Neural crest cell (in vitro differentiated cells): ENCODE measurements at regions not wholly inside any gene's neighbourhood (a gene's known extent, or its start where the extent isn't known, plus 50 kb on each side); places are given as distances from the start of the nearest gene placed in this dataset.

Experiments
- DNase-seq: peaks from one replicate; pipeline ENCODE4 v3.0.0; 2021; ENCODE audit warnings: low read depth, mixed read lengths, low spot score
- H3K27ac Mint-ChIP-seq: one replicate; pipeline ENCODE4 v1.8.0; 2021; ENCODE audit warnings: mild to moderate bottlenecking, mixed read lengths; ENCODE audit not compliant: unreplicated experiment
- H3K27me3 Mint-ChIP-seq: 2 replicates; pipeline ENCODE4 v1.8.0; 2021; ENCODE audit warnings: low read depth, mild to moderate bottlenecking, mixed read lengths
- H3K36me3 Mint-ChIP-seq: 2 replicates; pipeline ENCODE4 v1.8.0; 2021; ENCODE audit warnings: low read depth, mild to moderate bottlenecking, mixed read lengths
- H3K4me1 Mint-ChIP-seq: 2 replicates; pipeline ENCODE4 v1.8.0; 2021; ENCODE audit warnings: mixed read lengths
- H3K4me3 Mint-ChIP-seq: one replicate; pipeline ENCODE4 v1.8.0; 2021; ENCODE audit warnings: mild to moderate bottlenecking, mixed read lengths
- H3K9me3 Mint-ChIP-seq: 2 replicates; pipeline ENCODE4 v1.8.0; 2021; ENCODE audit warnings: mixed read lengths
- CTCF ChIP-seq: fragments of 200-600 bp; sonication (generic); conservative IDR thresholded peaks from 2 replicates; pipeline ENCODE4 v1.5.0; 2021; ENCODE audit warnings: antibody characterized with exemption, mild to moderate bottlenecking

GRCh38 chr9:731474-731873, 110.0 kb upstream of the DMRT1 start:
- no peak for DNase-seq
- Mint-ChIP-seq H3K4me3 (no peak overlapping the region), H3K27me3 (no peaks in the 10 kb centered on the region), H3K36me3 (peaks cover 19% of the 10 kb centered on the region), H3K4me1 (peaks cover 9% of the 10 kb centered on the region), H3K9me3 (no peaks in the 10 kb centered on the region), H3K27ac (no peak overlapping the region)
- no peak for TF ChIP-seq CTCF

GRCh38 chr9:734831-735511, 106.5 kb upstream of the DMRT1 start:
- Mint-ChIP-seq H3K4me1 (no peaks in the 10 kb centered on the region), H3K27me3 (no peaks in the 10 kb centered on the region), H3K36me3 (peaks cover 25% of the 10 kb centered on the region), H3K9me3 (no peaks in the 10 kb centered on the region), H3K27ac (no peak overlapping the region), H3K4me3 (no peak overlapping the region)
- TF ChIP-seq CTCF, result no peak
- DNase-seq, result no peak

- no peak for DNase-seq
- Mint-ChIP-seq H3K36me3 (peaks cover 15% of the 10 kb centered on the region), H3K4me3 (no peak overlapping the region), H3K9me3 (no peaks in the 10 kb centered on the region), H3K27ac (no peak overlapping the region), H3K27me3 (no peaks in the 10 kb centered on the region), H3K4me1 (no peaks in the 10 kb centered on the region)
- TF ChIP-seq CTCF, result no peak
Observed at GRCh38 chr9:737400-738120, 103.9 kb upstream of the DMRT1 start.

GRCh38 chr9:738209-738915, 103.1 kb upstream of the DMRT1 start:
- no peaks in the 10 kb centered on the region for H3K4me1 Mint-ChIP-seq
- DNase-seq, result no peak
- H3K36me3 Mint-ChIP-seq, result peaks cover 20% of the 10 kb centered on the region
- H3K4me3 Mint-ChIP-seq, result no peak overlapping the region
- TF ChIP-seq CTCF, result no peak
- no peaks in the 10 kb centered on the region for H3K9me3 Mint-ChIP-seq
- no peaks in the 10 kb centered on the region for H3K27me3 Mint-ChIP-seq
- no peak overlapping the region for H3K27ac Mint-ChIP-seq

GRCh38 chr9:739362-739761, 102.1 kb upstream of the DMRT1 start:
- TF ChIP-seq CTCF, result no peak
- no peak overlapping the region for H3K27ac Mint-ChIP-seq
- no peaks in the 10 kb centered on the region for H3K4me1 Mint-ChIP-seq
- H3K9me3 Mint-ChIP-seq, result no peaks in the 10 kb centered on the region
- peaks cover 20% of the 10 kb centered on the region for H3K36me3 Mint-ChIP-seq
- no peak for DNase-seq
- H3K4me3 Mint-ChIP-seq, result no peak overlapping the region
- no peaks in the 10 kb centered on the region for H3K27me3 Mint-ChIP-seq
